ENCODE measurements at regions not wholly inside any gene's neighbourhood (a gene's known extent, or its start where the extent isn't known, plus 50 kb on each side); places are given as distances from the start of the nearest gene placed in this dataset.

GRCh38 chr2:176656038-176656775 lies 387.0 kb downstream of the MTX2 start:
- peaks cover 4 to 49% of the 10 kb centered on the region in 2 donors for H3K27me3 ChIP-seq
- no peak for ATAC-seq
- H3K4me3 ChIP-seq: no peak overlapping the region
- TF ChIP-seq, protein P1, sequence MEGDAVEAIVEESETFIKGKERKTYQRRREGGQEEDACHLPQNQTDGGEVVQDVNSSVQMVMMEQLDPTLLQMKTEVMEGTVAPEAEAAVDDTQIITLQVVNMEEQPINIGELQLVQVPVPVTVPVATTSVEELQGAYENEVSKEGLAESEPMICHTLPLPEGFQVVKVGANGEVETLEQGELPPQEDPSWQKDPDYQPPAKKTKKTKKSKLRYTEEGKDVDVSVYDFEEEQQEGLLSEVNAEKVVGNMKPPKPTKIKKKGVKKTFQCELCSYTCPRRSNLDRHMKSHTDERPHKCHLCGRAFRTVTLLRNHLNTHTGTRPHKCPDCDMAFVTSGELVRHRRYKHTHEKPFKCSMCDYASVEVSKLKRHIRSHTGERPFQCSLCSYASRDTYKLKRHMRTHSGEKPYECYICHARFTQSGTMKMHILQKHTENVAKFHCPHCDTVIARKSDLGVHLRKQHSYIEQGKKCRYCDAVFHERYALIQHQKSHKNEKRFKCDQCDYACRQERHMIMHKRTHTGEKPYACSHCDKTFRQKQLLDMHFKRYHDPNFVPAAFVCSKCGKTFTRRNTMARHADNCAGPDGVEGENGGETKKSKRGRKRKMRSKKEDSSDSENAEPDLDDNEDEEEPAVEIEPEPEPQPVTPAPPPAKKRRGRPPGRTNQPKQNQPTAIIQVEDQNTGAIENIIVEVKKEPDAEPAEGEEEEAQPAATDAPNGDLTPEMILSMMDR (IDR thresholded peaks at IDR 0.05): no peak
- no peaks in the 10 kb centered on the region for H3K4me1 ChIP-seq
- no peaks in the 10 kb centered on the region for H3K9me3 ChIP-seq
- no peak overlapping the region for H3K27ac ChIP-seq
- DNase-seq: no peak
- no peaks in the 10 kb centered on the region for H3K36me3 ChIP-seq
- intact Hi-C loops (cut with DNase I): loop anchor here in 1 of 2 donors (10.0 kb wide), 1 partner anchor 159 kb away; no protein-coding TSS in a partner anchor

DNA sequence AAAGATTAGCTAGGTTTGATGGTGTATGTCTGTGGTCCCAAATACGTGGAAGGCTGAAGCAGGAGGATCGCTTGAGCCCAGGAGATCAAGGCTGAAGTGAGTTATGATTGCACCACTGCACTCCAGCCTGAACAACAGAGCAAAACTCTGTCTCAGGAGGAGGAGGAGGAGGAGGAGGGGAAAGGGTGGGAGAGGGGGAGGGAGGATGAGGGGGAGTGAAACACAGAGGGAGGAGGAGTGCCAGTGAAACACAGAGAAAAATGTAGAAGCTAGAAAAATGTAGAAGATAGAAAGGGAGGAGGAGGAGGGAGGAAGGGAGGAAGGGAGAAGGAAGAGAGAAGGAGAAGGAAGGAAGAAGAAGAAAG lies 387.5 kb downstream of the MTX2 start:
- H3K4me1 ChIP-seq: no peaks in the 10 kb centered on the region
- H3K36me3 ChIP-seq: no peaks in the 10 kb centered on the region
- no peak for ATAC-seq
- DNase-seq: no peak
- TF ChIP-seq, protein P1 (IDR thresholded peaks at IDR 0.05): no peak
- intact Hi-C loops (cut with DNase I): loop anchor here in 1 of 2 donors (10.0 kb wide), 1 partner anchor 158 kb away; no protein-coding TSS in a partner anchor
- peaks cover 0 to 43% of the 10 kb centered on the region in 2 donors for H3K27me3 ChIP-seq
- H3K27ac ChIP-seq: no peak overlapping the region
- no peaks in the 10 kb centered on the region for H3K9me3 ChIP-seq
- H3K4me3 ChIP-seq: no peak overlapping the region

- H3K9me3 ChIP-seq: no peaks in the 10 kb centered on the region
- intact Hi-C loops (cut with DNase I): loop anchor here in 1 of 2 donors (10.0 kb wide), 1 partner anchor 157 kb away; no protein-coding TSS in a partner anchor
- TF ChIP-seq, protein P1 (IDR thresholded peaks at IDR 0.05): no peak
Measured at GRCh38 chr2:176657393-176657792, 388.2 kb downstream of the MTX2 start.

GRCh38 chr2:176658708-176659107 lies 389.5 kb downstream of the MTX2 start:
- intact Hi-C loops (cut with DNase I): loop anchor here in 1 of 2 donors (10.0 kb wide), 1 partner anchor 156 kb away; no protein-coding TSS in a partner anchor
- TF ChIP-seq, protein P1 (IDR thresholded peaks at IDR 0.05): no peak

More at GRCh38 chr2:176657393-176657792, 388.2 kb downstream of the MTX2 start:
- Histone ChIP-seq H3K27ac (no peak overlapping the region), H3K4me3 (no peak overlapping the region), H3K36me3 (no peaks in the 10 kb centered on the region), H3K27me3 (peaks cover 0 to 37% of the 10 kb centered on the region in 2 donors), H3K4me1 (no peaks in the 10 kb centered on the region)
- DNase-seq (no peak), ATAC-seq (no peak)

DNA sequence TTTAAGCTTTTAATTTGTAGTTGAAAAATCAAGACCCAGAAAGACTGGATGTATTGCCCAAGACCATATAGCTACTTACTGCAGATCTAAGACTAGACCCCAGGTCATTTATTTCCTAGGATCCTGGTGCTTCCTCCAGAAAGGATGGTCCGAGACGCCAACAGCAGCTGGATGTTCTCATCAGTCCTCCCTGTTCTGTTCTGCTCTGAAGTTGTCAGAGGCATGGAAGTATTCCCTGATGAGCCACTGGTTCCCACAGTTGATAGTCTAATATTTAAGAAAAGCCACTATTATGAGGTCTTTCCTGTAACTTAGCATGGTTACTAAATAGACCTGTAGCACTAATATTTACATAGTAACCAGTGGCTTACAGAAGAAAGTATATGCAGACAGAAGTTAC lies 393.5 kb downstream of the MTX2 start:
- H3K9me3 ChIP-seq: no peaks in the 10 kb centered on the region
- H3K36me3 ChIP-seq: no peaks in the 10 kb centered on the region
- no peak overlapping the region for H3K4me3 ChIP-seq
- peaks cover 0 to 41% of the 10 kb centered on the region in 2 donors for H3K27me3 ChIP-seq
- TF ChIP-seq, protein P1 (IDR thresholded peaks at IDR 0.05): no peak
- no peak overlapping the region for H3K27ac ChIP-seq
- intact Hi-C loops (cut with DNase I): no loop called here
- no peaks in the 10 kb centered on the region for H3K4me1 ChIP-seq
- no peak for ATAC-seq
- no peak for DNase-seq

More at GRCh38 chr2:176658708-176659107, 389.5 kb downstream of the MTX2 start:
- DNase-seq (no peak), ATAC-seq (no peak)
- Histone ChIP-seq H3K4me1 (no peaks in the 10 kb centered on the region), H3K9me3 (no peaks in the 10 kb centered on the region), H3K27me3 (peaks cover 0 to 41% of the 10 kb centered on the region in 2 donors), H3K4me3 (no peak overlapping the region), H3K36me3 (no peaks in the 10 kb centered on the region), H3K27ac (no peak overlapping the region)

Measured in left lung (tissue), 4 donors.